Gastrocnemius medialis (tissue), 4 donors: ENCODE measurements at regions not wholly inside any gene's neighbourhood (a gene's known extent, or its start where the extent isn't known, plus 50 kb on each side); places are given as distances from the start of the nearest gene placed in this dataset.

Experiments used
- POLR2A ChIP-seq, 2 donors: fragments of 450-650 bp; IDR thresholded peaks; one replicate each; pipeline ENCODE4 v1.6.1; 2017; ENCODE audit warnings: antibody characterized with exemption in 2 of 2, mild to moderate bottlenecking in 2 of 2, moderate library complexity in 2 of 2
- TF ChIP-seq, protein P1 (sequence below), 5 experiments: fragments of 450-650 bp in 3 of 5; fragments of 200-600 bp in 2 of 5; sonication (generic) in 2 of 5; IDR thresholded peaks in 4 of 5; conservative IDR thresholded peaks in 1 of 5; 1 replicate in 4 of 5; 2 replicates in 1 of 5; pipeline ENCODE4 v1.5.1; 2016 to 2019; ENCODE audit warnings: antibody characterized with exemption in 5 of 5, mild to moderate bottlenecking in 3 of 5, moderate library complexity in 3 of 5

DNA sequence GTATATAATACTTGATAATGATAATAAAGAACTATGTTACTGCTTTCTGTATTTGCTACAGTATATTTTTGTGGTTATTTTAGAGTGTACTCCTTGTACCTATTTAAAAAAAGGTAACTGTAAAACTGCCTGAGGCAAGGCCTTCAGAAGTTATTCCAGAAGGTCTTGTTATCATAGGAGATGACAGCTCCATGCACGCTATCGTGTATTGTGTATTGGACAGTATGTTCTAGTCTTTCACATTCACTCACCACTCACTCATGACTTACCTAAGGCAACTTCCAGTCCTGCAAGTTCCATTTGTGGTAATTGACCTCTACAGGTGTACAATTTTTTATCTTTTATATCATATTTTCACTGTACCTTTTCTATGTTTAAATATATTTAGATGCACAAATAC lies 100.7 kb downstream of the ARL4A start:
- TF ChIP-seq, protein P1, sequence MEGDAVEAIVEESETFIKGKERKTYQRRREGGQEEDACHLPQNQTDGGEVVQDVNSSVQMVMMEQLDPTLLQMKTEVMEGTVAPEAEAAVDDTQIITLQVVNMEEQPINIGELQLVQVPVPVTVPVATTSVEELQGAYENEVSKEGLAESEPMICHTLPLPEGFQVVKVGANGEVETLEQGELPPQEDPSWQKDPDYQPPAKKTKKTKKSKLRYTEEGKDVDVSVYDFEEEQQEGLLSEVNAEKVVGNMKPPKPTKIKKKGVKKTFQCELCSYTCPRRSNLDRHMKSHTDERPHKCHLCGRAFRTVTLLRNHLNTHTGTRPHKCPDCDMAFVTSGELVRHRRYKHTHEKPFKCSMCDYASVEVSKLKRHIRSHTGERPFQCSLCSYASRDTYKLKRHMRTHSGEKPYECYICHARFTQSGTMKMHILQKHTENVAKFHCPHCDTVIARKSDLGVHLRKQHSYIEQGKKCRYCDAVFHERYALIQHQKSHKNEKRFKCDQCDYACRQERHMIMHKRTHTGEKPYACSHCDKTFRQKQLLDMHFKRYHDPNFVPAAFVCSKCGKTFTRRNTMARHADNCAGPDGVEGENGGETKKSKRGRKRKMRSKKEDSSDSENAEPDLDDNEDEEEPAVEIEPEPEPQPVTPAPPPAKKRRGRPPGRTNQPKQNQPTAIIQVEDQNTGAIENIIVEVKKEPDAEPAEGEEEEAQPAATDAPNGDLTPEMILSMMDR (IDR thresholded peaks at IDR 0.05 in 4 of 5, conservative IDR thresholded peaks at IDR 0.05 in 1 of 5), result no peak
- TF ChIP-seq POLR2A (IDR thresholded peaks at IDR 0.05), result no peak
